Mesothelial cell of epicardium (in vitro differentiated cells): ENCODE measurements at regions not wholly inside any gene's neighbourhood (a gene's known extent, or its start where the extent isn't known, plus 50 kb on each side); places are given as distances from the start of the nearest gene placed in this dataset.

Experiments used
- DNase-seq, 2 experiments: peaks; one replicate each; pipeline ENCODE4 v3.0.0; 2021; ENCODE audit warnings: low spot score in 2 of 2; ENCODE audit not compliant: unreplicated experiment in 2 of 2
- H3K27ac Mint-ChIP-seq: 2 replicates; pipeline ENCODE4 v1.8.0; 2021; ENCODE audit warnings: mixed read lengths
- H3K27me3 Mint-ChIP-seq: 2 replicates; pipeline ENCODE4 v1.8.0; 2021; ENCODE audit warnings: low read depth, mixed read lengths
- H3K36me3 Mint-ChIP-seq: 2 replicates; pipeline ENCODE4 v1.8.0; 2021; ENCODE audit warnings: mixed read lengths
- H3K4me1 Mint-ChIP-seq: 2 replicates; pipeline ENCODE4 v1.8.0; 2021; ENCODE audit warnings: mixed read lengths
- H3K4me3 Mint-ChIP-seq: 2 replicates; pipeline ENCODE4 v1.8.0; 2021; ENCODE audit warnings: mild to moderate bottlenecking, moderate library complexity, mixed read lengths
- H3K9me3 Mint-ChIP-seq: 2 replicates; pipeline ENCODE4 v1.8.0; 2021; ENCODE audit warnings: mixed read lengths
- CTCF ChIP-seq: fragments of 200-600 bp; sonication (generic); IDR thresholded peaks from one replicate; pipeline ENCODE4 v1.5.0; 2021; ENCODE audit warnings: antibody characterized with exemption; ENCODE audit not compliant: unreplicated experiment

DNA sequence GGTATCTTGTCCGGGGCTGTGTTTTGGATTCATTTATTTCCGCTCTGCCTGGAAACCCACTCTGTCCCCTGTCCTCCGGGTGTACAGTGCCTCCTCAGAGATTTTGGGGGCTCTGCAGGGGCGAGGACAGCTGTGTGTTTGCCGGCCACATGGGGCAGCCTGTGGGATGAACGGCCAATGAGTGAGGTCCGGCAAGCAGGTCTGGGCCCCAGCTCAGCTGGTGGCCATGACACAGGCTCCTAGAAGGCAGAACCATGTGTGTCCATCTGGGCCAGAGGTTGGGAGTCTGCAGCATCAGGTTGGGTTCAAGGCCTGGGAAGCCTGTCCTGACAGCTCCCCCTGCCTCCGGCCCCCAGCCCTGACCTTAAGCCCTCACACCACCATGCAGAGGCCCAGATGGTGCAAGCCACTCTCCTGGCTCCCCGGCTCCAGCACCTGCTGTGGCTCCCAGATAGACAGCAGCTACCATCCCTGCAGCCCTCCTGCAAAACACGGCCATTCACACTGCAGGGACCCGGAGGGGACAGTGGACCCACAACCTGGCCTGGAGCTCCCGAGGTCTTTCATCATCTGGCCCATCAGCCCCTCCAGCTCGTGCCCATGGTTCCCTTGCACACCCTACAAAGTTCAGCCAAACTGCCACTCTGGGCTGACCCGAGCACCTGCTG, 220.1 kb upstream of the C14orf180 start:
- Mint-ChIP-seq H3K4me3 (no peak overlapping the region), H3K27me3 (peaks cover 7% of the 10 kb centered on the region), H3K9me3 (no peaks in the 10 kb centered on the region), H3K4me1 (peaks cover under 1% of the 10 kb centered on the region), H3K27ac (no peak overlapping the region), H3K36me3 (no peaks in the 10 kb centered on the region)
- DNase-seq, result peak in 1 of 2 experiments; percentile 9
- TF ChIP-seq CTCF, result no peak

- H3K4me1 Mint-ChIP-seq, result no peaks in the 10 kb centered on the region
- TF ChIP-seq CTCF, result no peak
- peak in 1 of 2 experiments; percentile 10 for DNase-seq
- H3K36me3 Mint-ChIP-seq, result no peaks in the 10 kb centered on the region
- H3K9me3 Mint-ChIP-seq, result no peaks in the 10 kb centered on the region
- H3K4me3 Mint-ChIP-seq, result no peak overlapping the region
- no peak overlapping the region for H3K27ac Mint-ChIP-seq
- H3K27me3 Mint-ChIP-seq, result peaks cover 12% of the 10 kb centered on the region
Measured at GRCh38 chr14:104359969-104360442, 219.6 kb upstream of the C14orf180 start.

GRCh38 chr14:104360501-104360900, 219.1 kb upstream of the C14orf180 start:
- peaks cover 14% of the 10 kb centered on the region for H3K27me3 Mint-ChIP-seq
- no peaks in the 10 kb centered on the region for H3K4me1 Mint-ChIP-seq
- peak in 1 of 2 experiments; percentile 9 for DNase-seq
- H3K27ac Mint-ChIP-seq, result no peak overlapping the region
- TF ChIP-seq CTCF, result no peak
- no peaks in the 10 kb centered on the region for H3K36me3 Mint-ChIP-seq
- H3K9me3 Mint-ChIP-seq, result no peaks in the 10 kb centered on the region
- H3K4me3 Mint-ChIP-seq, result no peak overlapping the region

DNA sequence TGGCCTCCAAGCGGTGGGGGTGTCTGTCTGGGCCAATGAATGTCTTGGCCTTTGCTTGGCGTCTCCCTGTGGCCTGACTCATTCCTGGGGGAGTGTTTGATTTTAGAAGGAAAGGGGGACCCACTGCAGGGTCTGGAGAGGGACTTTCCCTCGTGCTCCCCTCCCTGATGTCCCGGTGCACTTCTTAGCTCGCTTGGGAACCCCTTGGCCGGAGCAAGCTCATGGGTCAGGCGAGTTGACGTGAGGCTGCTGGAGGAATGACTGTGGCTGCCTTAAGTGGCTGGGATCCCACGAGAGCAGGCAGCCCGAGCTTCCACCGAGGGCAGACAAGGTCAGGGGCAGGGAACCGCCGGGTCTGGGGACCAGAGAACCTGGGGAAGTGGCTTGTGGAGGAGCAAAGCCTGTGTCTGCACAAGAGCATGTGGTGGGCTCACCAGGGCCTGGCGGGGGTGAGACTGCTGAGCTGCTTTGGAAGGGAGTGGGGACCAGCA, 218.4 kb upstream of the C14orf180 start:
- Mint-ChIP-seq H3K27me3 (peaks cover 14% of the 10 kb centered on the region), H3K36me3 (no peaks in the 10 kb centered on the region), H3K27ac (no peak overlapping the region), H3K9me3 (no peaks in the 10 kb centered on the region), H3K4me1 (no peaks in the 10 kb centered on the region), H3K4me3 (no peak overlapping the region)
- TF ChIP-seq CTCF, result no peak
- peak in 1 of 2 experiments; percentile 9 for DNase-seq

DNA sequence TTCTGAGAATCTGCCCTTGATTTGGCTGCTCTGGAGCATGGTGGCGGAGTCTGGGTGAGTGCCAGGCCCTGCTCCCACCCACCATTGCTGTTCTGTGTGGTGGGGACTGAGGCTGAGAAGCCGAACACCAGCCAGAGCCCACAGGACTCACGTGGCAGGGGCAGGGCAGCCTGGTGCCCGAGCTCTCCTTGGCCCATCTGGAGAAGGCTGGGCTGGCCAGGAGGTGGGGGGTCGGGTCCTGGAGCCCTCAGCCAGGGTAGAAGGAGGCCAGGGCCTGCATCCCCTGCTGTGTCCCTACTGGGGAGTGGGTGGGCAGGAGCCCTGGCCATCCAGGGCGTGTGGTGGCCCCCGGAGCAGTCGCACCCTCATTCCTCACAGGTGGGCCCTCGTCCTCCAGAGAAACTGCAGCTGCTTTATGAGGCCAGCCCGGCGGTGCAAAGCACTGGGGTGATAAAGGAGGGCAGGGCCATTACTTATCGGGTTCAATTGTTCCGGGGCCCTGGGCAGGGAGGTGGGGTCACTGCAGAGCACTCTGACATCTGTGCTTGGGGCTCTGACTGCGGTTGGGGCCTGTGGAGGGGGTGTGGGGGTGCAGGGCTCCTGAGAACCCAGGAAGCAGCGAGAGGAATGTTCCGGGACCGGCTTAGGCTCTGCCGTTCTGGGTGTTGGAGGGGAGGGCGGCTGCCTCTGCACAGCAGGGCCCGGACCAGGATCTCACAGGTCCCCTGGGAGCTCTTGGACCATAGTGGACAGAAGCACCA, 217.5 kb upstream of the C14orf180 start:
- peaks cover 14% of the 10 kb centered on the region for H3K27me3 Mint-ChIP-seq
- H3K9me3 Mint-ChIP-seq, result no peaks in the 10 kb centered on the region
- H3K4me3 Mint-ChIP-seq, result no peak overlapping the region
- no peaks in the 10 kb centered on the region for H3K36me3 Mint-ChIP-seq
- no peak overlapping the region for H3K27ac Mint-ChIP-seq
- DNase-seq, result peak in 1 of 2 experiments; percentile 17
- no peak for TF ChIP-seq CTCF
- no peaks in the 10 kb centered on the region for H3K4me1 Mint-ChIP-seq
